GM12878 (cell line): ENCODE measurements at regions not wholly inside any gene's neighbourhood (a gene's known extent, or its start where the extent isn't known, plus 50 kb on each side); places are given as distances from the start of the nearest gene placed in this dataset.

Experiments used
- ATAC-seq: fragments of 200-7000 bp; cut with Tn5 transposase; 3 replicates; pipeline ENCODE4 v1.9.1; 2020; ENCODE audit warnings: mild to moderate bottlenecking, moderate library complexity
- BruUV-seq: library from RNA; stranded (reverse); fragments of 400-500 nt; replicated peaks from 2 replicates; lab custom pipeline; 2021; lab: Mats Ljungman, UMichigan
- CTCF ChIA-PET: fragments of 300-600 bp; sonication (Branson Sonifier 250); formaldehyde crosslinking; extraction: SDS; loops from one replicate; lab custom pipeline; 2021; ENCODE audit warnings: inconsistent platforms; lab: Yijun Ruan, JAX
- POLR2A ChIA-PET: fragments of 350-600 bp; formaldehyde crosslinking; extraction: SDS; loops from one replicate; lab custom pipeline; 2021; ENCODE audit warnings: inconsistent platforms; lab: Charles Lee
- RAD21 ChIA-PET: fragments of 300-600 bp; sonication (Branson Sonifier 250); formaldehyde crosslinking; loops from one replicate; lab custom pipeline; 2023; ENCODE audit warnings: antibody characterized with exemption; ENCODE audit not compliant: unreplicated experiment; lab: Charles Lee
- SMC1A ChIA-PET: fragments of 300-600 bp; sonication (Branson Sonifier 250); formaldehyde crosslinking; loops from one replicate; lab custom pipeline; 2023; ENCODE audit not compliant: unreplicated experiment, uncharacterized antibody; lab: Charles Lee
- DNase-seq: peaks from one replicate; pipeline ENCODE4 v3.0.0-alpha.2; 2011; ENCODE audit warnings: low read depth, low spot score
- FAIRE-seq: peaks from 3 replicates; lab custom pipeline; 2011; peaks lifted over from hg19 to GRCh38; lab: Jason Lieb, UNC
- H2AFZ ChIP-seq: 2 replicates; pipeline ENCODE4 v1.6.0; 2011; ENCODE audit warnings: low read depth, low read length, control low read depth; ENCODE audit not compliant: control insufficient read depth
- H3K27ac ChIP-seq: 2 replicates; pipeline ENCODE4 v1.5.1; 2011; ENCODE audit warnings: control low read depth; ENCODE audit not compliant: control insufficient read depth, insufficient read depth
- H3K27me3 ChIP-seq, 2 experiments: replicated peaks in 1 of 2; 2 replicates each; pipeline versions ENCODE4 v1.6.0 to v1.6.1; 2011; ENCODE audit warnings: low read length in 1 of 2; ENCODE audit not compliant: control insufficient read depth in 2 of 2, insufficient read depth in 2 of 2
- H3K36me3 ChIP-seq, 2 experiments: 2 replicates each; pipeline ENCODE4 v1.5.1; 2011; ENCODE audit warnings: low read length in 1 of 2; ENCODE audit not compliant: control insufficient read depth in 2 of 2, insufficient read depth in 2 of 2
- H3K4me1 ChIP-seq: 2 replicates; pipeline ENCODE4 v1.6.1; 2011; ENCODE audit warnings: mild to moderate bottlenecking, low read length, moderate library complexity, mixed read lengths; ENCODE audit not compliant: control insufficient read depth, insufficient read depth
- H3K4me2 ChIP-seq: 2 replicates; pipeline ENCODE4 v1.6.0; 2011; ENCODE audit warnings: control low read depth; ENCODE audit not compliant: control insufficient read depth, insufficient read depth
- H3K4me3 ChIP-seq: fragments of 200-600 bp; sonication (generic); 2 replicates; pipeline ENCODE4 v1.5.1; 2016
- H3K79me2 ChIP-seq: 2 replicates; pipeline ENCODE4 v1.6.0; 2011; ENCODE audit warnings: low read length; ENCODE audit not compliant: control insufficient read depth, insufficient read depth
- H3K9ac ChIP-seq: 2 replicates; pipeline ENCODE4 v1.8.0; 2011; ENCODE audit warnings: low read length, control low read depth, mixed read lengths; ENCODE audit not compliant: control insufficient read depth, insufficient read depth
- H3K9me3 ChIP-seq: replicated peaks from 3 replicates; pipeline ENCODE4 v1.5.1; 2011; ENCODE audit warnings: mild to moderate bottlenecking, low read length; ENCODE audit not compliant: control insufficient read depth, insufficient read depth
- H4K20me1 ChIP-seq: 2 replicates; pipeline ENCODE4 v1.6.0; 2011; ENCODE audit not compliant: control insufficient read depth, insufficient read depth
- DPF2 ChIP-seq: fragments of 450-650 bp; IDR thresholded peaks from 2 replicates; pipeline ENCODE4 v1.6.1; 2017; ENCODE audit warnings: mild to moderate bottlenecking
- GABPA ChIP-seq: IDR thresholded peaks from 2 replicates; pipeline ENCODE4 v1.6.1; 2014; ENCODE audit warnings: antibody characterized with exemption, low read depth, mild to moderate bottlenecking, inconsistent platforms
- MTA2 ChIP-seq: fragments of 450-650 bp; IDR thresholded peaks from 2 replicates; pipeline ENCODE4 v1.6.1; 2016; ENCODE audit warnings: low read depth, mild to moderate bottlenecking, moderate library complexity
- NKRF ChIP-seq: fragments of 450-650 bp; conservative IDR thresholded peaks from 2 replicates; pipeline ENCODE4 v1.6.1; 2017; ENCODE audit warnings: mild to moderate bottlenecking, moderate library complexity
- NR2C2 ChIP-seq: IDR thresholded peaks from 2 replicates; pipeline ENCODE4 v1.6.1; 2011; ENCODE audit warnings: borderline replicate concordance, low read depth; ENCODE audit not compliant: control insufficient read depth, insufficient read length
- PRDM15 ChIP-seq: fragments of 450-650 bp; formaldehyde crosslinking; IDR thresholded peaks from 2 replicates; pipeline ENCODE4 v1.4.0; 2020; ENCODE audit warnings: mild to moderate bottlenecking, moderate library complexity
- RB1 ChIP-seq: fragments of 450-650 bp; formaldehyde crosslinking; IDR thresholded peaks from 2 replicates; pipeline ENCODE4 v1.6.1; 2017; ENCODE audit warnings: mild to moderate bottlenecking, borderline replicate concordance
- SMARCA5 ChIP-seq: fragments of 450-650 bp; IDR thresholded peaks from 2 replicates; pipeline ENCODE4 v1.6.1; 2017; ENCODE audit warnings: mild to moderate bottlenecking
- TARDBP ChIP-seq: IDR thresholded peaks from 2 replicates; pipeline ENCODE4 v1.6.1; 2016; ENCODE audit warnings: borderline replicate concordance
- ZBED1 ChIP-seq: IDR thresholded peaks from 2 replicates; pipeline ENCODE4 v1.6.1; 2016; ENCODE audit warnings: borderline replicate concordance
- ZSCAN29 ChIP-seq: fragments of 450-650 bp; IDR thresholded peaks from 2 replicates; pipeline ENCODE4 v1.6.1; 2017; ENCODE audit warnings: mild to moderate bottlenecking, moderate library complexity
- WGBS: methylation state at CpG from one replicate; pipeline ENCODE4 v1.1.6; 2016; ENCODE audit warnings: low lambda C conversion rate; ENCODE audit not compliant: insufficient replicate concordance, insufficient coverage; ENCODE audit errors: missing lambda C conversion rate; 5-methylcytosine and 5-hydroxymethylcytosine counted together
- in situ Hi-C: fragments of 300-500 bp; cut with MboI; formaldehyde crosslinking; loops from 9 replicates; pipeline ENCODE4 v1.14.3; 2018; ENCODE audit warnings: mixed read lengths
- intact Hi-C: fragments of 100-400 bp; cut with micrococcal nuclease; formaldehyde crosslinking; loops from one replicate; pipeline ENCODE4 v1.14.2; 2022; ENCODE audit not compliant: unreplicated experiment
- TF ChIP-seq, protein P1 (sequence below): fragments of 450-650 bp; IDR thresholded peaks from 2 replicates; pipeline ENCODE4 v1.6.1; 2017; ENCODE audit warnings: mild to moderate bottlenecking, low read depth, inconsistent platforms; ENCODE audit not compliant: poor library complexity, severe bottlenecking
- TF ChIP-seq, protein P2 (sequence below): IDR thresholded peaks from 2 replicates; pipeline ENCODE4 v1.6.1; 2011; ENCODE audit warnings: mild to moderate bottlenecking, low read depth, low read length, moderate library complexity; ENCODE audit not compliant: insufficient replicate concordance

DNA sequence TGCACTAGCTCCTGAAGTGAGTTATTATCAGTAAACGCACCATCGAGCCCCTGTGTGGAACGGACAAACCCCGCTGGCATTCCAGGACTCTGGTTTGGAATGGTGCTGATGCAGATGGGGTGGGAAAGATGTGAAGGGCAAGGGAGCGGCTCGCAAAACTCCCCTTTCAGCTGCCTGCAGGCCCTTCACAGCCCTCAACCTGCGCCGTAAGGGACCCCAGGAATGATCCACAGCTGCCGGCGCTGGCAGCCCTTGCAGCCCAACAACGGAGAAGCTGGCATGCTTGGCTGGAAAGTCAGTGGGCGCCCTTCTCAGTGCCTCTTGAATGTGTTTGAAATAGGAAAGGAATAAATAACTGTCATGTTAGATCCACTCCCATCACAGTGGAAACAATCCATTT is 1445.5 kb downstream of the BRD1 start:
- intact Hi-C loops, result no loop called here
- WGBS, result 81% methylated on average over 12 of the region's 12 CpGs
- no peak overlapping the region for H3K4me2 ChIP-seq
- RAD21 ChIA-PET, result no interaction called here
- no peaks in the 10 kb centered on the region for H3K4me1 ChIP-seq
- ATAC-seq (no peak), FAIRE-seq (no peak), DNase-seq (no peak)
- in situ Hi-C loops, result no loop called here
- no peak overlapping the region for H3K4me3 ChIP-seq
- H3K27me3 ChIP-seq, result no peaks in the 10 kb centered on the region
- H3K9me3 ChIP-seq, result no peaks in the 10 kb centered on the region; the same call in 2 of the 3 replicates
- CTCF ChIA-PET, result no interaction called here
- H3K9ac ChIP-seq, result no peak overlapping the region
- BruUV-seq, result no TSS peak
- H3K27ac ChIP-seq, result no peak overlapping the region
- H3K36me3 ChIP-seq, result no peaks in the 10 kb centered on the region
- SMC1A ChIA-PET, result no interaction called here
- no peaks in the 10 kb centered on the region for H4K20me1 ChIP-seq
- H3K79me2 ChIP-seq, result no peaks in the 10 kb centered on the region
- POLR2A ChIA-PET, result no interaction called here
- H2AFZ ChIP-seq, result no peak overlapping the region
- no peak for TF ChIP-seq NKRF
- TF ChIP-seq SMARCA5, result no peak
- no peak for TF ChIP-seq ZBED1
- no peak for TF ChIP-seq DPF2
- TF ChIP-seq, protein P1, sequence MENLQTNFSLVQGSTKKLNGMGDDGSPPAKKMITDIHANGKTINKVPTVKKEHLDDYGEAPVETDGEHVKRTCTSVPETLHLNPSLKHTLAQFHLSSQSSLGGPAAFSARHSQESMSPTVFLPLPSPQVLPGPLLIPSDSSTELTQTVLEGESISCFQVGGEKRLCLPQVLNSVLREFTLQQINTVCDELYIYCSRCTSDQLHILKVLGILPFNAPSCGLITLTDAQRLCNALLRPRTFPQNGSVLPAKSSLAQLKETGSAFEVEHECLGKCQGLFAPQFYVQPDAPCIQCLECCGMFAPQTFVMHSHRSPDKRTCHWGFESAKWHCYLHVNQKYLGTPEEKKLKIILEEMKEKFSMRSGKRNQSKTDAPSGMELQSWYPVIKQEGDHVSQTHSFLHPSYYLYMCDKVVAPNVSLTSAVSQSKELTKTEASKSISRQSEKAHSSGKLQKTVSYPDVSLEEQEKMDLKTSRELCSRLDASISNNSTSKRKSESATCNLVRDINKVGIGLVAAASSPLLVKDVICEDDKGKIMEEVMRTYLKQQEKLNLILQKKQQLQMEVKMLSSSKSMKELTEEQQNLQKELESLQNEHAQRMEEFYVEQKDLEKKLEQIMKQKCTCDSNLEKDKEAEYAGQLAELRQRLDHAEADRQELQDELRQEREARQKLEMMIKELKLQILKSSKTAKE, result no peak
- TF ChIP-seq, protein P2, sequence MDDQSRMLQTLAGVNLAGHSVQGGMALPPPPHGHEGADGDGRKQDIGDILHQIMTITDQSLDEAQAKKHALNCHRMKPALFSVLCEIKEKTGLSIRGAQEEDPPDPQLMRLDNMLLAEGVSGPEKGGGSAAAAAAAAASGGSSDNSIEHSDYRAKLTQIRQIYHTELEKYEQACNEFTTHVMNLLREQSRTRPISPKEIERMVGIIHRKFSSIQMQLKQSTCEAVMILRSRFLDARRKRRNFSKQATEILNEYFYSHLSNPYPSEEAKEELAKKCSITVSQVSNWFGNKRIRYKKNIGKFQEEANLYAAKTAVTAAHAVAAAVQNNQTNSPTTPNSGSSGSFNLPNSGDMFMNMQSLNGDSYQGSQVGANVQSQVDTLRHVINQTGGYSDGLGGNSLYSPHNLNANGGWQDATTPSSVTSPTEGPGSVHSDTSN, result no peak
- TF ChIP-seq MTA2, result no peak
- no peak for TF ChIP-seq GABPA
- TF ChIP-seq TARDBP, result no peak
- no peak for TF ChIP-seq PRDM15 (CRISPR knock-in tag)
- TF ChIP-seq ZSCAN29, result no peak
- no peak for TF ChIP-seq NR2C2
- no peak for TF ChIP-seq RB1
